SU-DHL-6 (cell line): ENCODE measurements at regions not wholly inside any gene's neighbourhood (a gene's known extent, or its start where the extent isn't known, plus 50 kb on each side); places are given as distances from the start of the nearest gene placed in this dataset.

Experiments used
- H2AFZ ChIP-seq: fragments of 200-600 bp; sonication (generic); 2 replicates; pipeline ENCODE4 v1.6.1; 2014; ENCODE audit warnings: low read depth, mild to moderate bottlenecking, moderate library complexity, mixed read lengths, antibody characterized with exemption, low read length; ENCODE audit not compliant: severe bottlenecking
- H3F3A ChIP-seq: fragments of 200-600 bp; shearing (Covaris generic); 2 replicates; pipeline ENCODE4 v1.6.0; 2016; ENCODE audit warnings: antibody characterized with exemption, mild to moderate bottlenecking; ENCODE audit not compliant: insufficient read depth
- H3K27ac ChIP-seq: fragments of 200-600 bp; sonication (generic); 2 replicates; pipeline ENCODE4 v1.5.1; 2016; ENCODE audit warnings: low read depth, mild to moderate bottlenecking, low read length, moderate library complexity, mixed read lengths
- H3K27me3 ChIP-seq: fragments of 200-600 bp; sonication (generic), shearing (Covaris generic); 2 replicates; pipeline ENCODE4 v1.6.0; 2014; ENCODE audit warnings: mild to moderate bottlenecking, low read length
- H3K36me3 ChIP-seq: fragments of 200-600 bp; sonication (generic); 2 replicates; pipeline ENCODE4 v1.6.1; 2014; ENCODE audit warnings: mild to moderate bottlenecking, low read length, mixed read lengths
- H3K4me2 ChIP-seq: fragments of 300-600, 200-600 bp; shearing (Covaris generic), sonication (generic); 2 replicates; pipeline ENCODE4 v1.6.0; 2014; ENCODE audit warnings: low read length, low read depth, mild to moderate bottlenecking; ENCODE audit not compliant: poor library complexity, severe bottlenecking
- H3K4me3 ChIP-seq: fragments of 200-600 bp; sonication (generic); 2 replicates; pipeline ENCODE4 v1.5.1; 2014; ENCODE audit warnings: antibody characterized with exemption, low read length, mild to moderate bottlenecking, mixed read lengths; ENCODE audit not compliant: insufficient read depth, poor library complexity, severe bottlenecking
- H3K79me2 ChIP-seq: fragments of 200-600 bp; sonication (generic); 2 replicates; pipeline ENCODE4 v1.6.1; 2014; ENCODE audit warnings: mild to moderate bottlenecking, low read length, moderate library complexity; ENCODE audit not compliant: insufficient read depth
- H3K9ac ChIP-seq: fragments of 200-600 bp; sonication (generic); 2 replicates; pipeline ENCODE4 v1.7.0; 2014; ENCODE audit warnings: mild to moderate bottlenecking, low read length
- H3K9me2 ChIP-seq: fragments of 200-600 bp; sonication (generic); replicated peaks from 2 replicates; pipeline ENCODE4 v1.6.1; 2014; ENCODE audit warnings: low read length; ENCODE audit not compliant: insufficient read depth
- H3K9me3 ChIP-seq: fragments of 200-600 bp; sonication (generic); 2 replicates; pipeline ENCODE4 v1.6.1; 2014; ENCODE audit warnings: low read length, mixed read lengths; ENCODE audit not compliant: insufficient read depth
- H4K20me1 ChIP-seq: fragments of 200-600 bp; sonication (generic); 2 replicates; pipeline ENCODE4 v1.6.1; 2014; ENCODE audit warnings: low read depth, mild to moderate bottlenecking, antibody characterized with exemption, low read length, moderate library complexity, mixed read lengths
- CTCF ChIP-seq: fragments of 200-600 bp; sonication (generic); IDR thresholded peaks from one replicate; pipeline ENCODE4 v1.5.1; 2017; ENCODE audit warnings: antibody characterized with exemption, mild to moderate bottlenecking, low read length, moderate library complexity; ENCODE audit not compliant: insufficient read depth, poor library complexity, severe bottlenecking
- EZH2phosphoT487 ChIP-seq: fragments of 200-600 bp; sonication (generic), shearing (Covaris generic); conservative IDR thresholded peaks from 2 replicates; pipeline ENCODE4 v1.6.1; 2018; ENCODE audit warnings: mild to moderate bottlenecking, antibody characterized with exemption, low read length, moderate library complexity, mixed read lengths

- Histone ChIP-seq H3K9me3 (no peaks in the 10 kb centered on the region), H3K9me2 (no peaks in the 10 kb centered on the region), H3K4me2 (no peak overlapping the region), H3K4me3 (no peak overlapping the region), H3K27me3 (no peaks in the 10 kb centered on the region), H3F3A (no peaks in the 10 kb centered on the region), H3K27ac (no peak overlapping the region), H3K79me2 (no peaks in the 10 kb centered on the region), H2AFZ (no peak overlapping the region), H3K36me3 (no peaks in the 10 kb centered on the region), H3K9ac (no peak overlapping the region), H4K20me1 (no peaks in the 10 kb centered on the region)
- TF ChIP-seq CTCF: no peak
- no peak for TF ChIP-seq EZH2phosphoT487
Measured at GRCh38 chr21:20617130-20617529, 381.1 kb upstream of the NCAM2 start.

GRCh38 chr21:20618878-20619277 is 379.3 kb upstream of the NCAM2 start:
- 0 out of 2 replicates have a peak, but pooled peaks cover 4% of the 10 kb centered on the region for H3K9me3 ChIP-seq
- no peaks in the 10 kb centered on the region for H3F3A ChIP-seq
- no peaks in the 10 kb centered on the region for H3K9me2 ChIP-seq
- no peak overlapping the region for H3K4me2 ChIP-seq
- no peaks in the 10 kb centered on the region for H4K20me1 ChIP-seq
- H3K4me3 ChIP-seq: no peak overlapping the region
- H3K27ac ChIP-seq: no peak overlapping the region
- H3K27me3 ChIP-seq: no peaks in the 10 kb centered on the region
- no peak overlapping the region for H2AFZ ChIP-seq
- H3K79me2 ChIP-seq: no peaks in the 10 kb centered on the region
- H3K9ac ChIP-seq: no peak overlapping the region
- H3K36me3 ChIP-seq: no peaks in the 10 kb centered on the region
- TF ChIP-seq CTCF (no peak), EZH2phosphoT487 (no peak)

- Histone ChIP-seq H3K4me2 (no peak overlapping the region), H3K79me2 (no peaks in the 10 kb centered on the region), H3K4me3 (no peak overlapping the region), H3K36me3 (no peaks in the 10 kb centered on the region), H3K9ac (no peak overlapping the region), H3K9me3 (peaks cover 4% of the 10 kb centered on the region; the same call in 1 of the 2 replicates), H3K27ac (no peak overlapping the region), H3K9me2 (no peaks in the 10 kb centered on the region), H4K20me1 (no peaks in the 10 kb centered on the region), H3F3A (no peaks in the 10 kb centered on the region), H3K27me3 (no peaks in the 10 kb centered on the region), H2AFZ (no peak overlapping the region)
- no peak for TF ChIP-seq EZH2phosphoT487
Measured at GRCh38 chr21:20627594-20627993, 370.6 kb upstream of the NCAM2 start.

- Histone ChIP-seq H3K79me2 (no peaks in the 10 kb centered on the region), H3K9me2 (no peaks in the 10 kb centered on the region), H3K4me3 (no peak overlapping the region), H3K9ac (no peak overlapping the region), H3F3A (no peaks in the 10 kb centered on the region), H4K20me1 (no peaks in the 10 kb centered on the region), H3K4me2 (no peak overlapping the region), H3K9me3 (no peaks in the 10 kb centered on the region), H2AFZ (no peak overlapping the region), H3K27me3 (no peaks in the 10 kb centered on the region), H3K27ac (no peak overlapping the region), H3K36me3 (no peaks in the 10 kb centered on the region)
- TF ChIP-seq CTCF (no peak), EZH2phosphoT487 (no peak)
Measured at GRCh38 chr21:20631633-20632032, 366.6 kb upstream of the NCAM2 start.
